HepG2 (cell line): ENCODE measurements at regions not wholly inside any gene's neighbourhood (a gene's known extent, or its start where the extent isn't known, plus 50 kb on each side); places are given as distances from the start of the nearest gene placed in this dataset.

Experiments
- CBX2 ChIP-seq, 2 experiments: fragments of 200-600 bp in 1 of 2; sonication (generic); formaldehyde crosslinking in 1 of 2; IDR thresholded peaks; 2 replicates each; pipeline versions ENCODE4 v1.7.0 to v1.8.1; 2018 to 2022; ENCODE audit warnings: low read depth in 2 of 2, low read length in 1 of 2, mild to moderate bottlenecking in 1 of 2, missing genetic modification reagents in 1 of 2
- HMGXB4 ChIP-seq, 2 experiments: sonication (generic) in 1 of 2; formaldehyde crosslinking in 1 of 2; IDR thresholded peaks; 2 replicates each; pipeline versions ENCODE4 v1.4.0 to v1.6.1; 2018 to 2020; ENCODE audit warnings: missing genetic modification reagents in 2 of 2, borderline replicate concordance in 1 of 2, low read depth in 1 of 2, mild to moderate bottlenecking in 1 of 2, missing biosample characterization in 1 of 2
- HNF1A ChIP-seq, 2 experiments: sonication (generic) in 1 of 2; formaldehyde crosslinking in 1 of 2; IDR thresholded peaks; 2 replicates each; pipeline versions ENCODE4 v1.4.0 to v1.6.1; 2016 to 2020; ENCODE audit warnings: borderline replicate concordance in 1 of 2, low read depth in 1 of 2, mild to moderate bottlenecking in 1 of 2, missing genetic modification reagents in 1 of 2
- HNF1B ChIP-seq: sonication (generic); formaldehyde crosslinking; IDR thresholded peaks from 2 replicates; pipeline ENCODE4 v1.5.1; 2020; ENCODE audit warnings: mild to moderate bottlenecking, moderate library complexity, missing genetic modification reagents
- KDM3A ChIP-seq: IDR thresholded peaks from 2 replicates; pipeline ENCODE4 v1.6.1; 2018; ENCODE audit warnings: low read depth, missing compliant biosample characterization
- KLF11 ChIP-seq: IDR thresholded peaks from 2 replicates; pipeline ENCODE4 v1.6.1; 2016; ENCODE audit warnings: missing compliant biosample characterization
- PAXIP1 ChIP-seq: sonication (generic); formaldehyde crosslinking; conservative IDR thresholded peaks from 2 replicates; pipeline ENCODE4 v1.4.0; 2020; ENCODE audit warnings: mild to moderate bottlenecking, missing genetic modification reagents, moderate library complexity
- REXO4 ChIP-seq: sonication (generic); formaldehyde crosslinking; IDR thresholded peaks from 2 replicates; pipeline ENCODE4 v1.8.0; 2022; ENCODE audit warnings: missing genetic modification reagents, mild to moderate bottlenecking, borderline replicate concordance
- SNAPC5 ChIP-seq: sonication (generic); formaldehyde crosslinking; IDR thresholded peaks from 2 replicates; pipeline ENCODE4 v1.8.1; 2023; ENCODE audit warnings: mild to moderate bottlenecking, missing genetic modification reagents, borderline replicate concordance
- SNRNP70 ChIP-seq: fragments of 200-400 bp; formaldehyde crosslinking; IDR thresholded peaks from 2 replicates; pipeline ENCODE4 v1.6.1; 2017; ENCODE audit warnings: mild to moderate bottlenecking, low read depth, low read length, moderate library complexity
- SPEN ChIP-seq: sonication (generic); formaldehyde crosslinking; IDR thresholded peaks from 2 replicates; pipeline ENCODE4 v1.5.1; 2020; ENCODE audit warnings: low read depth, mild to moderate bottlenecking, missing genetic modification reagents
- TARDBP ChIP-seq: sonication (generic); formaldehyde crosslinking; IDR thresholded peaks from 2 replicates; pipeline ENCODE4 v1.8.0; 2022; ENCODE audit warnings: mild to moderate bottlenecking, missing genetic modification reagents
- ZBTB8A ChIP-seq: sonication (generic); formaldehyde crosslinking; IDR thresholded peaks from 2 replicates; pipeline ENCODE4 v1.4.0; 2020; ENCODE audit warnings: mild to moderate bottlenecking, low read depth, missing genetic modification reagents, borderline replicate concordance
- ZNF766 ChIP-seq: sonication (generic); formaldehyde crosslinking; IDR thresholded peaks from 2 replicates; pipeline ENCODE4 v1.5.0; 2020; ENCODE audit warnings: missing genetic modification reagents, borderline replicate concordance
- ZNF776 ChIP-seq: sonication (generic); formaldehyde crosslinking; IDR thresholded peaks from 2 replicates; pipeline ENCODE4 v1.4.0; 2020; ENCODE audit warnings: mild to moderate bottlenecking, missing genetic modification reagents

- TF ChIP-seq ZBTB8A (no peak), KDM3A (CRISPR knock-in tag) (peak; percentile 66; the same call in 1 of the 2 replicates), PAXIP1 (CRISPR knock-in tag) (peak; percentile 85), ZNF766 (no peak), ZNF776 (CRISPR knock-in tag) (no peak), SPEN (no peak), HNF1A (IDR thresholded peaks at IDR 0.05; ENCODE audit: low read depth) (no peak), HNF1A (CRISPR knock-in tag; IDR thresholded peaks at IDR 0.05; ENCODE audit: borderline replicate concordance) (peak; percentile 30; the same call in 1 of the 2 replicates), TARDBP (0 out of 2 replicates have a peak, but pooled peaks have one; percentile 44), CBX2 (IDR thresholded peaks at IDR 0.05; ENCODE audit: low read depth, low read length) (no peak), CBX2 (CRISPR knock-in tag; IDR thresholded peaks at IDR 0.05; ENCODE audit: low read depth) (no peak), HMGXB4 (CRISPR knock-in tag; IDR thresholded peaks at IDR 0.05; ENCODE audit: borderline replicate concordance in 1 of 2, low read depth in 1 of 2) (peak in 1 of 2 experiments; percentile 35; a peak in 1 of 4 replicates), REXO4 (CRISPR knock-in tag) (no peak), HNF1B (CRISPR knock-in tag) (peak; percentile 62), SNAPC5 (CRISPR knock-in tag) (no peak), KLF11 (CRISPR knock-in tag) (peak; percentile 65; the same call in 1 of the 2 replicates), SNRNP70 (no peak)
Measured at GRCh38 chr9:91060520-91061343, 259.1 kb downstream of the SYK start (continued).
